Testis (tissue), 2 donors: ENCODE measurements at regions not wholly inside any gene's neighbourhood (a gene's known extent, or its start where the extent isn't known, plus 50 kb on each side); places are given as distances from the start of the nearest gene placed in this dataset.

Experiments used
- CTCF ChIP-seq, 3 experiments: fragments of 450-650 bp in 2 of 3; fragments of 200-600 bp in 1 of 3; sonication (generic) in 1 of 3; IDR thresholded peaks; one replicate each; pipeline ENCODE4 v1.5.1; 2016 to 2019; ENCODE audit warnings: antibody characterized with exemption in 3 of 3, mild to moderate bottlenecking in 2 of 3, moderate library complexity in 1 of 3
- POLR2A ChIP-seq: fragments of 450-650 bp; IDR thresholded peaks from one replicate; pipeline ENCODE4 v1.6.1; 2017; ENCODE audit warnings: antibody characterized with exemption, mild to moderate bottlenecking, moderate library complexity

GRCh38 chr1:222037720-222038119 is 295.8 kb upstream of the DUSP10 start:
- TF ChIP-seq POLR2A (no peak), CTCF (IDR thresholded peaks at IDR 0.05) (no peak)
